Skin epidermis (tissue), 12 donors: ENCODE measurements at regions not wholly inside any gene's neighbourhood (a gene's known extent, or its start where the extent isn't known, plus 50 kb on each side); places are given as distances from the start of the nearest gene placed in this dataset.

Experiments
- H3K27ac ChIP-seq, 21 experiments: fragments of 200-600 bp; sonication (generic) in 11 of 21; one replicate each; pipeline ENCODE4 v1.5.0; 2020; ENCODE audit warnings: mild to moderate bottlenecking in 3 of 21, inconsistent platforms in 2 of 21, moderate library complexity in 2 of 21
- H3K4me3 ChIP-seq, 7 experiments: fragments of 200-600 bp; sonication (generic) in 2 of 7; one replicate each; pipeline ENCODE4 v1.5.0; 2020; ENCODE audit warnings: inconsistent platforms in 2 of 7, mild to moderate bottlenecking in 2 of 7, moderate library complexity in 1 of 7

DNA sequence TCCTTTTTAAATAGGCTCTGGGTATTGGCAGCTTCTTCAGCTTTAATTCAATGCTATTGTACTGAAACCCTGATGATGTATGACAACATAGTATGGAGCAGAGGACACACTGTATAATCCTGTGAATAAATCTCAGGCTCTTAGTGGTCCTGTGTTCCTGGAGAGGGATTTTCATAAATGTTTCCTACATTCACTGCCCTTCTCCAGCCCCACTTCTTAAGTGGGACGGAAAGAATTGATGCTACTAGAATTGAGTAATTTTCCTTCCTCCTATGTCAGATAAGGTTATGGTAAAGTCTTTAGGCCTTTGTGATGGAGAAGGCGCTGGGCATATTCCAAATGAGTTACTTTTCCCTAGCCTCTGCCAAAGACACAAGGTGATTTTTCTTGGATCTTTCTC, 779.4 kb downstream of the TNS3 start:
- Histone ChIP-seq H3K4me3 (no peak overlapping the region), H3K27ac (no peak overlapping the region)

DNA sequence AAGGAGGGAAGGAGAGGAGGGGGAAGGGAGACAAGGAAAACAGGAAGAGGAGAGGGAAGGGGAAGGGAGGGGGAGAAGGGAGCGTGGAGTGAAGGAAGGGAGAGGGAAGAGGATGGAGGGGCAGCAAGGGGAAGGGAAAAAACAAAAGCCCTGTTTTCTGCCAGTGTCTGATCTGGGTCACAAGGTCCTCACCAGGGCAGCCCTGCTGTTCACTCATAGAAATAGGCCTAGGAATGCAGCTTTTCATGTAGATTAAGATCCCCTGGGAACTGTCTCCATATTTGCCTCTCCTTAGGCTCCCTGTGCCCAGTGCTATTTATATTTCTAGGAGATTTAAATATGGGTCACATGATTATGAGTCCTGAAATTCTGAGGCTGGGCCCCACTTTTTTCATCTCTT, 790.7 kb downstream of the TNS3 start:
- H3K4me3 ChIP-seq = no peak overlapping the region
- no peak overlapping the region for H3K27ac ChIP-seq

DNA sequence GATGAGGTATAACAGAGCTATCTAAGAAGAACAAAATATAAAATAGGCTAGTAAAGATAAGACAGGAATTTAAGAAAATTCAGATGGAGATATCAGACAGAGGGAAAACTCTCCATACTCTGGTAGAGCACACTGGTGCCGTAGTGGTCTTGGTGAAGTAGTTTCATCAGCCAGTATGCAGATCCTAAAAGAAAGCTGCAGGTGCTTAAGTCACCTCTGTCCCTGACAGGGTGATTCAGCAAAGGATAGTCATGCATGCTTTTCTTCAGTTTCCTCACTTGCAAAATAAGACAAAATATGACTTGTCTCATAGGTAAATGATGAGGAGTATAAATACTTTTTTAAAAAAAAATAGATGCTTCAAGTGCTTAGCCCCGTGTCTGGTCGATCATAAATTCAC, 794.9 kb downstream of the TNS3 start:
- Histone ChIP-seq H3K27ac (no peak overlapping the region), H3K4me3 (no peak overlapping the region)

DNA sequence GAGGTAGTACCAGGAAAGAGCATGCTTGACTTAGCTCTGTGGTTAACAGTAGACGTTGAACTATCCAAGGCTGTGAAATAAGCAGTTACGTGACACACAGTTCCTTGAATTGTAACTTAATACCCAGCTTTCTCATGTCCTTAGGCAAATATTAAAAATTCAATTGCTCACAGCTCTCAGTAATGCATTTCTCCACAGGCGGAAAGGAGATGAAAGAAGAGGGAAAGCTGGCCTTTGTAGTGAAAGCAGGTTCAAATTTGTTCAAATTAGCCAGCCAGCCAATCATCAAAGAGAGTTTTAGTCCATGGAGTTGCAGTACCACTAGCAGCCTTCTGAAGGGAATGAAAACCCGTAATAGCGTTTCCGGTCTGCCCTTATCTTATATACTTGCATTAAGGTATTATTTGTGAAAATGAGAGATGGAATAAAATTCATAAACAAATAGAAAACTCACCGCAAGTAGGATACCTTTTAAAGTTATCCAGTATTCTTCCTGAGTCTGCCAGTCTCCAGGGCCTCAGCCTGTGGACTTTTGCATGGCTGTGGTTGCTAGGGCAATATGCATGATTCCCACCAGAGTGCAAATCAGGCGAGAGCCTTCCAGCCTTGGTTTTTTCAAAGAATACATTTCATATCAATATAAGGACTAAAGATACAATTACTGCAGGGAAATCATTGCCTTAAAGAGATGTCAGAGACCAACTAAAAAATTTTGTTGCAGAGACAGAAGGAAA, 795.5 kb downstream of the TNS3 start:
- Histone ChIP-seq H3K27ac (no peak overlapping the region), H3K4me3 (no peak overlapping the region)

DNA sequence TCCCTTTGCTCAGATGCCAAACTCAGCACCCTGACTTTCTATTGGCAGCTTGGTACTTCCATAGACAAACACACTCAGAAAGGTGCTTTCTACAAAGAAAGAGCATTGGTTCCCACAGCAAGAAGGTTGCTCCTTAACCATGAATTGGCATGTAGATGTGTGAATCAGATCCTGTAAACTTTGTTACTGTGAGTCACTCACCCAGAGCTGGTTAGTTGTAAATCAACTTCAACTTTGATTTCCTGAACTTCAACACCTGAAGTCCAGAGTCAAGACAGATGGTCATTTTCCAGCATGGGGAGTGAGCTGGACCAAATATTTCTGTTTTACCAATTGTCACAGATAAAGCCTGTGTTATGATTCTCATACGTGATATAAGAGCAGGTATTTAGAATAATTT, 797.2 kb downstream of the TNS3 start:
- no peak overlapping the region for H3K27ac ChIP-seq
- no peak overlapping the region for H3K4me3 ChIP-seq

DNA sequence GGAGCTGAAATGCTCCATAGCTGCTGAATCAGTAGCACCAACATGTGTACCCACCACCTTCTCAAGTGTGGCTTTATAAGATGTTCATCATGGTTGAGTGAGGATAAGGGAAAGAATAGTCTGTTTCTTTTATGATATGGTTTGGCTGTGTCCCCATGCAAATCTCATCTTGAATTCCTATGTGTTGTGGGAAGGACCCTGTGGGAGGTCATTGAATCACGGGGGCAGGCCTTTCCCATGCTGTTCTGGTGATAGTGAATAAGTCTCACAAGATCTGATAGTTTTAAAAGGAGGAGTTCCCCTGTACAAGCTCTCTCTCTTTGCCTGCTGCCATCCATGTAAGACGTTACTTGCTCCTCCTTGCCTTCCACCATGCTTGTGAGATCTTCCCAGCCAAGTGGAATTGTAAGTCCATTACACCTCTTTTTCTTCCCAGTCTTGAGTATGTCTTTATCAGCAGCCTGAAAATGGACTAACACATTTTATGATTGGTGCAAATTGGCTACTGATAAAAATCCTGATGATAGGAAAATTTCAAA, 799.9 kb downstream of the TNS3 start:
- H3K27ac ChIP-seq = no peak overlapping the region
- no peak overlapping the region for H3K4me3 ChIP-seq

DNA sequence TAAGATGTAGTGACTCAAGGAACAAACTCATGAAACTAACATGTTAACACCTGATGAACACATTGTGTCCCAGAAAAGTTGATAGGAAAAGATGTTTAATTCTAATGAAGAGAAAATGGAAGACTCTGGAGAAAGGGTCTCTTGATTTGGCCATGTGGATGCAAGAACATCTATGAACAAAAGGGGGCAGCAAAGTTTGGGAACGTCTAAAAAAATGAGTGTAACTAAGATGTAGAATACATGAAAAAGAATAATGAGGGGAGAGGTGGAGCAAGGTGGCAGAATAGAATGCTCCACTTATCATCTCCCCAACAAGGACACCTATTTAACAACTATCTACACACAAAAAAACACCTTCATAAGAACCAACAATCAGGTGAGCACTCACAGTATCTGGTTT, 805.1 kb downstream of the TNS3 start:
- Histone ChIP-seq H3K27ac (no peak overlapping the region), H3K4me3 (no peak overlapping the region)

DNA sequence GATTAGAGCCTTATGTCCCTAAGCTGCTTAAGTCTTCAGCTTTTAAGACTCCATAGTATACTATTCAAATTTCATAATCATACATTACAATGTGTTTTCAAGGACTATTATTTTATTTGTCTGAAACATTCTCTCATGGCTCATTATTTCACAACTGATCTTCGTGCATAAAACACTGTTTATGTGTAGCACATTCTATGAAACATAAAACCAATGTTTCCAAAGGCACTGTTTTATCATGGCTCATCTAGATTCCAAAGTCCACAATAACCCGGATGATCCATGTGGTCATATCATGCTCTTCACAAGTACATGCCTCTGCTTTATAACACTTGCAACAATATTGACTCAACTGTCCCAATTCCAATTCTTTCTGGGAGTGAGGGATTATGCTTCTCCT, 806.1 kb downstream of the TNS3 start:
- Histone ChIP-seq H3K27ac (no peak overlapping the region), H3K4me3 (no peak overlapping the region)

DNA sequence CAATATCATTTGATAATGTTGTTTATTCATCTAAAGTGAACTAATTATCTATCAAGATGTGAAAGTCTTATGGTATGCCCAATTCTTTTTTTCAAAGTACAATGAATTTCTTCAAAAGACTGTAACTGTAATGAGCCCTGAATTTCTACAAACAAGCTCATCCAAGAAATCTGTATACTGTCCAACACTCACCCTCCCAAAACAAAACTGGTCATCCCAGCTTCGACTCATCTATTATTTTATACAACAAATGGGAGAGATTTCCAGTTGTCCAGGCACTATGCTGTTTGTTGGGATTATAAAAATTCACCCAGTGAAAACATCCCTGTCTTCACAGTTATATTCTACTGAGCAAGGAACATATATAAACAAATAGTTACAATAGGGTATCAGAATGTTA, 806.9 kb downstream of the TNS3 start:
- H3K27ac ChIP-seq = no peak overlapping the region

DNA sequence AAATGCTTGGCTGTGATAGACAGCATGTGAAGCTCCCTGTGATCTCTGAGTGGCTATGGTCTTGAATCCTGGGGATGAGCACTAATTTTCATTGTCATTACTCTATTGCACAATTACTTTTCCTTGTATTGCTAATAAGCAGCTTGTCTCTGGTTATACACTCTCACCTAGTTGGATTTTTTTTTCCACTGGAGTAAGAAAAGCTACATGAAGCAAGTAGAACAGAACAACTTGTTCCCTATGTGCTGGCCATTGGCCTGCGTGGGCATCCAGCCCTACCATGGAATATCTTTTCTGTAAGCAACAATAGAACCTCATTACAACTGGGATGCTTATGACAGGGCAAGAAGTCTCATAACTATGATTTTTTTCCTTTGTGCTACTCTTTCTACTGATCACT, 807.4 kb downstream of the TNS3 start:
- Histone ChIP-seq H3K27ac (no peak overlapping the region), H3K4me3 (no peak overlapping the region)

More for the DNA sequence above, 806.9 kb downstream of the TNS3 start:
- H3K4me3 ChIP-seq = no peak overlapping the region

DNA sequence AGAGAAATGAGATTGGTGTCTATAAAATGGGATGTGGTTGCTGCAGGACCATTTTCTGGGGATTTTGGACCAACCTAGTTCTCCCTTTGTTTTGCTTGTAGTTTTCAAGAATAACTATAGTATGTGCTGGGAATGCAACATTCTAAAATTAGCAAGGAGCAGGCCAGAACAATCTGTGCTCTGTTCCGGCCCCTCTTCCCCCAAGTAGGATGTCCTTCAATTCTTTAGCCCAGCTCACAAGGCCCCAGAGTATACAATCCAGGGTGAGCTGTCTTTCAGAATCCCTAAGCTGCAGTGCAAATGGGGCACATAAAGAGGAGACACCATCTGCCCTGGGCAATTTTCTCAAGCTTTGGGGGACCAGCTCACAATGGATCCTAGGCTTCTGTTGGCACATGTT, 809.1 kb downstream of the TNS3 start:
- H3K27ac ChIP-seq = no peak overlapping the region
- no peak overlapping the region for H3K4me3 ChIP-seq

DNA sequence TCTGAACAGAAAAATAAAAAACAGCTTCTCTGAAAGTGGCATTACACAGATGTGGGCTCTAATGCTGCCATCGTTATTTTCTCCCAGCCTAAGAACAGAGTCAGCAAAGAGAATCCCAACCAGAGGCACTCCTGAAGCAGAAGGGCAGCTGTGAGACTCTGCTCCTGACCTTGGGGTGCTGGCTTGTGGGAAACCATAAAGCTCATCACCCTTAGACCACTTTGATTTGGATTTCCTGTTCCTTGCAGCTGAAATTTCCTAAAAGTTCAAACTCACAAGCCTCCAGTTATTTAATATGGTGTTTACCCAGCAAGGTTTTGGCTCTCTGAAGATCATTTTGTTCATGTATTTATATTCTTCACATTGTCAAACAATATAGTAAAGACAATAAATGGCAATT, 814.8 kb downstream of the TNS3 start:
- Histone ChIP-seq H3K4me3 (no peak overlapping the region), H3K27ac (no peak overlapping the region)

DNA sequence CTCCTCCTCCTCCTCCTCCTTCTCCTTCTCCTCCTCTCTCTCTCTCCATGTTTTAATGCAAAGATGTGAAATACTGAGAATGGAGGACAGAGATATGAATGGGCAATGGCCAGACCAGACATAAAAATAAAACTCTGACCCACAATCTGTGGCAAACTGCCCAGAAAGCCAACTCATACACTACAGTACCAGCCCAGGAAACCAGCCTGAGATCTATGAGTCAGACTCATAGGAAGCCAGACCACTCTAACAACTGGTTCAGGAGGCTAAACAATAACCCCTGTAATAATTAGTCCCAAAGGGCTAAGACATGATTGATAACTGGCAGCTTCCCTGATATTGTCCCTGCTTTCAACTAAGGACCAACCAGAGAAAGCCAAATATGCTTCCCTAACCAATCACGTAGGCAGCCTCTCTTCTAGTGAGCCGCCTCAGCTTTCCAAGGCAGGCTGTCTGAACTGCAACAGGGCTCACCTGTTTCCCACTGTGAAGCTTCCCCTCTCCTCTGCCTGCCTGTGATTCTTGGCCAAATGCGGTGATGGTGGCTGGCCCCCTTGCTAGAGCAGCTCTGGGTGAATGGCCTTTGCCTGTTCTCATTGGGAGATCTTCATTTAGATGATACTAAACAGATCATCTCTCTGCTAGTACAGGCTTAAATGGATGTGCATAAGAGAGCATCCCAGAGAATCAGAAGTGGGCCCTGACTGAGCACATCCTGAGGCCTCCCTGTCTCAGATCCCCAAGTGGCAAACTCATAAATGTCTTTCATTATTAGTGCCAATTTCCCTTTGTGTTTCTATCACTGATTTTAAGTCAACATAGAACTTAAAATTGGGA, 817.6 kb downstream of the TNS3 start:
- Histone ChIP-seq H3K4me3 (no peak overlapping the region), H3K27ac (peak overlapping the region in 3 of 21 experiments; percentile 23 to 44 (median 37))

DNA sequence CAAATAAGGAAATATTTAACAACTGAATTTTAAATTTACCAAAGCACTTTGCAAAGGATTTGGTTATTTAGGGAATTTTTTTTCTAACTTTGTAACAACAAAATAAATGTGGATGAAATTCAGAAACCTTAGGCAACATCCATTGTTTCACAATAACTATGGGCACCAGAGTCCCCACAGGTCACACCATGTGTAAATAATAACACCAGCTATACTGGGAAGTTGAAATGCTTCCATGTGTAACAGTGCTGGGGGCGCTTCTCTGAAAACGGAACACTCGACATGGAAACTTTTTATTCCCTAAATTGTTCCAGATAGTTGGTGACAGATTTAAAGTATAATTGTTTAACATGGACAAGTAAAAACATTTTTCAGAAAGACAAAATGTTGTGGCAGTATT, 818.6 kb downstream of the TNS3 start:
- peak overlapping the region in 1 of 21 experiments; percentile 23 for H3K27ac ChIP-seq
- no peak overlapping the region for H3K4me3 ChIP-seq

DNA sequence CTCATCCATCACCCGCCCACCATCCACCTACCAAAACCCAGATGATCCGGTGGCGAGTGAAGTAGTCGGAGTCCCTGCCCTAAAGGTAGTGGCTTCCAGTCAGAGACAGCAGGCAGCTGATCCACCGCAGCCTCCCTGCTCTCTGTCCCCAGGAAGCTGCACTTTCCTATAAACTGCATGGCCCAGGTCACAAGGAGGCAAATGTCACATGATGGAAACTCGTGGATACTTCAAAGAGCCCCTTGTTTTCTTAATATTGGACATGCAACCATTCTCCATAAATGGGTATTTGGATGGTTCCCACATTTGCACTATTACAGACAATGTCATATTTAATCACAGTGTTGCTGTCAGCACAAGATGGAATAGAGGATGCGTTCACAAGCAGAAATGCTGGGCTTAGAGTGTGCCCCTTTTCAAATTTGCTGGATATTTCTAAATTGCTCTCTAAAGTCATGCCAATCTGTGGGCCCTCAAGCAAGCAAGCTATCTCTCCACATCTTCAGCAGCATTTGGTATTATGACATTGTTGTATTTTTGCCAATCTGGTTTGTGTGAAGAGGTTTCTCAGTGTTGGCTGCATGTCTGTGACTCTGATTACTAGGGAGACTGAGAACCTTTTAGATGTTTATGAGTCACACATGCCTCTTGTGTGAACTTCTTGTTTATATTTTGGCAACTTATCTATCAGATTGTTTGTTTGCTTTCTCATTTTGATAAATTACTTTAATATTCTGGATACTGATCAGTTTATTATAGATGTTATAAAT, 822.0 kb downstream of the TNS3 start:
- Histone ChIP-seq H3K27ac (peak overlapping the region in 1 of 21 experiments; percentile 24), H3K4me3 (no peak overlapping the region)

DNA sequence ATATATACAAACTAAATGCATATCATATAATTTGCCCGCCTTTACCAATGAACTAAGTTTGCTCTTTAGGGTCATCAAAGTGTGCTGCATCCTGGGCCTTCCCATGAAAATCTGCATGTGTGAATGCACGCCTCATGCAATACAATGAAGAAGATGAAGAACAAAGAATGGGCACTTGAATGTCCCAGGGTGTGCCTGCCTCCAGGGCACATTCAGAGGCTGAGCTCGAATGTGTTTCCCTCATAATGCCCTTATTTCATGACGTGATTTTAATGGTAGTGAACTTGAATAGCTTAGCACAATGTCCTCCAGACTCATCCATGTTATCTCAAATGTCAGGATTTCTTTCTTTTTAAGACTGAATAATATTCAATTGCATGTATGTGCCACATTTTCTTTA, 824.9 kb downstream of the TNS3 start:
- no peak overlapping the region for H3K27ac ChIP-seq

DNA sequence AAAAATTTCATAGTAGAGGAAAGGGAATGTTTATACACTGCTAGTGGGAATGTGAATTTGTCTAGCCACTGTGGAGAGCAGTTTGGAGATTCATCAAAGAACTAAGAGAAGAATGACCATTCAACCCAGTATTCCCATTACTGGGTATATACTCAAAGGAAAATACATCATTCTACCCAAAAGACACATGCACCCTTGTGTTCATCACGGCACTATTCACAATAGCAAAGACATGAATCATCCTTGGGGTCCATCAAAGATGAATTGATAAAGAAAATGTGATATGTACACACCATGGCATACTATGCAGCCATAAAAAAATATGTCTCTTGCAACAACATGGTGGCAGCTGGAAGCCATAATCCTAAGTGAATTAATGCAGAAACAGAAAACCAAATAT, 825.7 kb downstream of the TNS3 start:
- Histone ChIP-seq H3K4me3 (no peak overlapping the region), H3K27ac (no peak overlapping the region)

More for the DNA sequence above, 824.9 kb downstream of the TNS3 start:
- H3K4me3 ChIP-seq = no peak overlapping the region

DNA sequence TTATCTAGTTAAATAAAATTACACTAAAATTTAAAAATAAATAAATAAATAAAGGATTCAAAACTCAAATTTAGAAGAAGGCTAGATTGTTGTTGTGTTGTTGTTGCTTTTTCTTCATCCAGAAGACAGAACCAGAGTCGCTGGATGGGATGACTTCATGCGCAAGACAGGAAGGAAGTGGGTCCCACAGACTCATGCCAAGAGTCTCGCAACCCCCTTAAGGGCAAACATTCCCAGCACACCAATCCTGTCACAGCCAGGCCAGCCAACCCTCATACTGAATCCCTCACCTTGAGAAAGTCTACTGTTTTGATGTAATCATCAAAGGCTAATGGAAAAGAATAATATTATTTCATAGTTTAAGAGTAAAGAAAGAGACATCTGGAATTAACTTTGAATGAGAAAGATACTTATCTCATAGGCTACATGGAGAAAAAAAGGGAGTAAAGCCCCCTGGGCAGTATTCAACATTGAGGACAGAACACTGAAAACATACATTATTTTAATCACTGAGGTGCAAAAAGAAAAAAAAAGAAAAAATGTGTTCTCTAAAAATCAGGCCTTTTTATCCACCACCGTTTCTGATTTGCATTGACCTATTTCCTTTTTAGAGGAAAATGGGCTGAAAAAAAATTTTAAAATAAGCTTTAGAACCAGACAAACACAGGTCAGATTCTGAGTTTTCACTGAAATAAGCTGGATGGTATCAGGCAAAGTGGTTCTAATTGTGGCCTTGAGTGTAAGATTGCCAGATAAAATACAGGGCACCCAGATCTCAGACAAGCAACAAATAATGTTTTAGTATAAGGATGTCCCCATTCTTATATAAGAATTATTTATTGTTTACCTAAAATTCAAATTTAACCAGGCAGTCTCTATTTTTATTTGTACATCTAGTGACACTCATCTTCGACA, 826.5 kb downstream of the TNS3 start:
- Histone ChIP-seq H3K4me3 (no peak overlapping the region), H3K27ac (no peak overlapping the region)

DNA sequence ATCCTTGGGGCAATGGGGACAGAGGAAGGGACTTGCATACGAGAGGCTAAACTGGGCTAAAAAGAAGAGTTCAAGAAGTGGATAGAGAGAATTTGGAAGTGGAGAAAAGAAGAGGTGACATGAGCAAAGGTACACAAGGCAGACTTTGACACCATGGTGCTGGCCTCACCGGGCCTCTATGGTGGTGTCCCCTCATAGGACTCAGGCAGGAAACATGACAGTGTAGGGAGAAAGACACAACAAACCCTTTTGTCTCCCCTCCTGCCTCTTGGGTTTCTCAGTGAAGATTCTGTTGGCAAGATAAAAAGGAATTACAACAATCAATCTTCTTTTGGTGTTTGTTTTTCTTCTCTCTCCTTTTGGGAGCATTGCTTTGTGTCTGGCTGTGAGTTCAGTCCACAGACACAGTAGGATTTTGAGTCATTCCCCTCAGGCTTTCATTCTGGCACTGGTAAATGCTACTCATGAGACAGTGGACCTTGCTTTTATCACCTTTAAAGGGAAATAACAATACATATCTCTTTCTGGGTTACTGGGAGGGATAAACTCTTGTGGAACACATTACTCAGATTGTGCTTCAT, 827.7 kb downstream of the TNS3 start:
- Histone ChIP-seq H3K4me3 (no peak overlapping the region), H3K27ac (no peak overlapping the region)
